ENCODE measurements at regions not wholly inside any gene's neighbourhood (a gene's known extent, or its start where the extent isn't known, plus 50 kb on each side); places are given as distances from the start of the nearest gene placed in this dataset.
"Not testable (repeated sequence)": the region's sequence is repeated elsewhere in the genome, so short reads cannot be mapped to it uniquely, and the experiment has no call there.

GRCh38 chr10:106296750-106297392, 867.6 kb downstream of the SORCS1 start:
- no peak for DNase-seq (ENCODE audit: low read depth)

DNA sequence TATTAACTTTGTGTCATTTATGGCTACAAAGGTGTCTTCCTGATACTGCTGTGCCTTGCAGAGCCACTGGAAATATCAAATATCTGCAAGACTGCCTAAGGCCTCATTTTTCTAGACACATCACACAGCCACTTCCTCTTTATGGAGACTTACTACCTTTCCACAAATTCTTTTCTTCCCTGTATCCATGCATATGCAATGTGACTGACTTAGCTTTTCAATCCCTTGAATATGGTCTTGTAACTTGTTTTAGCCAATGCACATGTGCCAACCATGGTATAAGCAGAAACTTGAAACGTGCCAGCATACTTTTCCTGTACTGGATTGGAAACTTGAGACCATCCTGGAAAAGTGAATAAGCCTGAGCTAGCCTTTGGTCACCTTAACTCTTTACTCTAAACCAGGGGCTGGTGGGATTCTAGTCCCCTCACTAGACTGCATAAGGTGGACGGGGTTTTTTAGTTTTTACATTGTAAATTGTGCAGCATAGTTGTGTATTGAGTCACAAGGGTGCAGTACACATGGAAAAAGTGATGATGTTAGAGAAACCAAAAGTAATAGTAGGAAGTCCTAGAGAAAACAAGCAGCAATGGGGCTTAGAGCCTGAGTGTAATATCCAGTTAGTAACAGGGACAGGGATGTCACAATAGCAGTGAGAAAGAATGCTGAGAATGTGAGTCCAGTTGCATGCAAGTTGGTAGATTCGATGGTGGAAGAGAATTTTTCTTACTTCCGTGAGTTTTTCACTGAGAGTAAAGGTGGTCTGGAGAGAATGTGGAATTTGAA, 879.5 kb downstream of the SORCS1 start:
- no peak for DNase-seq (ENCODE audit: low read depth)

DNA sequence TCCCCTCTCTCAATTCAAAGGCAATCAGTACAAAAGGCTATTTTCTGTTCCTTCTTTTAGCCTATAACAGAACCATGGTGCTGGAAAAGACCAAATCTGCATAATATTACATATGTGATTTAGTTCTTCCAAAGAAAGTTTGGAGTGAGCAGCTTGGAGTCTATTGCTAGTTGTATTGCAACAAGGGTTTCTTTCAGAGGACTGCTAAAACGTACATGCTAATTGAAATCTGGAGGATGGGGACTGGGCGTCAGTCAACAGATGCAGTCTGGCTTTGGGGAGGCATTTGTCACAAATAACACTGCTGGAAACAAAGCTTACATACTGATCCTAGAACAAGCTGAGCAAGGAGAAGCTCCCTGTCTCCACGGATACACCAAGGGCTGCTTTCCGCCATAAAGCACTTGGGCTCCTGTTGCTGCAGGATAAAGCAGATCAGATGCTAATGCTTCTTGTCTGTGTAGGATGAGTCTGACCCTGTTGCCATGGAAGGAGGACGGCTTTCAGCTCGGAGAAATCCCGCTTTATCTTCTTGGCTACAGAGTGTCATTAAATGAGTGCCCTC, 883.5 kb downstream of the SORCS1 start:
- DNase-seq (ENCODE audit: low read depth): no peak

DNA sequence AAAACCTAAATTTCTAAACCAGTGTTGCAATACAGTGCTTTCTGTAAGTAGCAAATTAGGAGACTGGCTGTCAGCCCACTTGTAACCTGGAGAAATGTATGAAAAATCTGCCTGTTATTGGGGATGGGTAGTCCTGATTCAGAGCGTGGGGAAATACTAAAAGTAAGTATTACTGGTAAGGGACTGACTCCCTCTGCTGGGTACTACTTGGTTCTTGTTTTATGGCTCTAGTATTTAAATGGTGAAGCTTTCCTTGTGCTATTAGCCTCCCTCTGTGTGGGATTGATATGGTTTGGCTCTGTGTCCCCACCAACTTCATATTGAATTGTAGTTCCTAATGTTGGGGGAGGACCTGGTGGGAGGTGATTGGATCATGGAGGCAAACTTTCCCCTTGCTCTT, 886.1 kb downstream of the SORCS1 start:
- DNase-seq (ENCODE audit: low read depth): no peak

DNA sequence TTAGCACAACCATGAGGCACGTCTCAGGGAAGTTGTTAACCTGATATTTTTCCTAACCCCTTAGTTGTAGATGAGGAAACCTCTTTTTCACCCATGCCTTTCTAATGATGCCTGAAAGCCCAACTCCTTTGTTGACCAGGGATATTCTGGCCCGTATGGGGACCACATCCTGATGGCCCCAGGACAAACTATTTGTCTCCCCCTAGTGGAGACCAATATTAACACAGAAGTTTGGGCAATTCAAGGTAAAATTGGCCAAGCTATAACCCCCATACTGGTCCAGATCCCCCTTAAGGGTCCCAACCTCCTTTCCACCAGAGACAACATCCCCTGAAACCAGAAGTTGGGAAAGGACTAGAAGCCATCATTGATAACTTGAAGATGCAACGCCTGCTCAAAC, 893.3 kb downstream of the SORCS1 start:
- no peak for DNase-seq (ENCODE audit: low read depth)

DNA sequence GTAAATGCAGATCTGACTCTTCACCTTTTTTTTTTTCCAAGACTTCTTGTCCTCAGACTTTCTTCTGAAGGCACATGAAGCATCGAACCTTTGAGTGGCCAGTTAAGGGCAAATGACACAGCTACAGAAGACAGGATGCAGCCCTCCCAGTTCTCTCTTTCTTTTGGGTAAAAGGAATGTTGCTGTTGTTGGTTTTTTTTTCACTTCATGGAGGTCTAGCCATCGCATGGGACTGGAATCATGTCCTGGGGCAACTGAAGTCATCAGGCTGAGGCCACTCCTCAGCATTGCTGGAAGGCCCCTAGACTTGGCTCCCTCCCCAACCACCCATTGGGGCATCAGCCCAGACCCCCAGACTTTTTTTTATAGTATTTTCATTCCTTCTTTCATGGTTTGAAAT, 896.5 kb downstream of the SORCS1 start:
- DNase-seq (ENCODE audit: low read depth): no peak

- no peak for DNase-seq (ENCODE audit: low read depth)
Measured at GRCh38 chr10:106267591-106267990, 896.9 kb downstream of the SORCS1 start.

DNA sequence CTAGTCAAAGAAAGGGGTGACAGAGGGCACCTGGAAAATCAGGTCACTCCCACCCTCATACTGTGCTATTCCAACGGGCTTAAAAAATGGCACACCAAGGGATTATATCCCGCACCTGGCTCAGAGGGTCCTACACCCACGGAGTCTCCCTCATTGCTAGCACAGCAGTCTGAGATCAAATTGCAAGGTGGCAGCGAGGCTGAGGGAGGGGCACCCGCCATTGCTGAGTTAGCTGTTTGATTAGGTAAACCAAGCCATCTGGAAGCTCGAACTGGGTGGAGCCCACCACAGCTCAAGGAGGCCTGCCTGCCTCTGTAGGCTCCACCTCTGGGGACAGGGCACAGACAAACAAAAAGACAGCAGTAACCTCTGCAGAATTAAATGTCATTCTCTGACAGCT, 907.1 kb downstream of the SORCS1 start:
- not testable (repeated sequence) for DNase-seq (ENCODE audit: low read depth)

- no peak for DNase-seq (ENCODE audit: low read depth)
Measured at GRCh38 chr10:106255111-106255678, 909.3 kb downstream of the SORCS1 start.

DNA sequence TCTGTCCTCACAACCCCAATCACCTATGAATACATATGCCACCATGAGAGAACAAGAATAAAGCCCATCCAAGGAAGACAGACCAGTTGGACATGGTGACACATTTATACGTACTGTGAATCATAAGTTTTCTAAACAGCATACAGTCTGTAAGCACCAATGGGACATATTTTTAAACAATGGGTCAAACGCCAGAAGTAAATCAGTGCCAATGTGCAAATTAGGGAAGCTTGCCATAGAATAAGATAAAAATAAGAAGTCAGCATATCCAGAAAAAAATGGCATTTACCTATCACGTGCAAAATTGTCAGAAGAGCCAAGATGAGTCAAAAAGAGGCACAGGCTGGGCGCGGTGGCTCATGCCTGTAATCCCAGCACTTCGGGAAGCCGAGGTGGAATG, 910.4 kb downstream of the SORCS1 start:
- no peak for DNase-seq (ENCODE audit: low read depth)

GRCh38 chr10:106252541-106252940, 912.0 kb downstream of the SORCS1 start:
- no peak for DNase-seq (ENCODE audit: low read depth)

DNA sequence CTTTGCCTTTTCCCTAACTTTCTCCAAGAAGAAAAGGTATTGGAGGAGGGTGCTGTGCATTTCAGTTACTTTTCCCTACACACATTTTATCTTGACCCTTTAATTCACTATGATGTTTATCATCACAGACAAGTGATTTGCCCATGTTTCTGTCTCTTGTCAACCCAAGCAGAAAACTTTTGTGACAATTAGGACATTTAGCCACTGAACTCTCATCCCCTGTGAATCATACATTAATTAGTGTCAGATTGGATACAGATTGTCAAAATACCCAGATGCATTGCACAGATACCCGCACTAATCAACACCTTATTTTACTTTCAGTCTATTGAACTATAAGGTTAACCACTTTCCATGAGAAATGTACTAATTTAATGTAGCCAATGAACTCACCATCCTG, 912.9 kb downstream of the SORCS1 start:
- no peak for DNase-seq (ENCODE audit: low read depth)

GRCh38 chr10:106242301-106242700, 922.2 kb downstream of the SORCS1 start:
- no peak for DNase-seq (ENCODE audit: low read depth)

GRCh38 chr10:106226828-106227227, 937.7 kb downstream of the SORCS1 start:
- DNase-seq (ENCODE audit: low read depth): no peak

DNA sequence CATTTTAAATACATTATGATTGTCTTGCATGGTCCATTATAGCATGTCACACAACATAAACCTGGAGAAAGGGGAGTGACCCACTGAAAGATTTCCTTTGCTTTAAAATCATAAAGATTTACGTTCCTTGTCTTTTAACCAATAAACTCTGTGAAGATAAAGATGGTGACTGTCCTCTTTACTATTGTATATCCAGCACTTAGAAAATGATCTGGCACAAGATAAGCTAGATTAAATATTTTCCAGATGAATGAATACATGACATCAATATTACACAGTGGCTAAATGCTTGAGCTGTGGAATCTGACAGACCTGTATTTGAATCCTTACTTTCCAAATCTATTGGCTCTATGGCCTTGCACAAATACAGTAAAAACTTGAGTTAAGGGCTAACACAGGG, 938.4 kb downstream of the SORCS1 start:
- DNase-seq (ENCODE audit: low read depth): no peak

DNA sequence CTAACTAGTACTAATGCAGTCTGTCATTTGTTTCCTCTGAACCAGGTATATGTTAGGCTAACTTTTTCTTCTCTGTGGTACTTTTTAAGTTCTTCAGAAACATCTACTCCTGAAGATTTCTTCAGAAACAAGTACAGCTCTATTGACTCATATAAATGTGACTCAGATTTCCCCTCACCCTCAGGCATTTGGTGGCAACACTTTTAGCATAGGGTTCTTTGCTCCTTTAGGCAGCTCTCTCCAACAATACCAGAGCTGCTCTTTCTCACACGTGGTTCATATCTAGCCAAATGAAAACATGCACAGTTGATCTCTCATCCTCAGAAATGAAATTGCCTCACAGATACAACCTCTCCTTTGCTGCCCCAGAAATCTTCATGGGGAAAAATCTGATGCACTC, 939.8 kb downstream of the SORCS1 start:
- DNase-seq (ENCODE audit: low read depth): no peak

DNA sequence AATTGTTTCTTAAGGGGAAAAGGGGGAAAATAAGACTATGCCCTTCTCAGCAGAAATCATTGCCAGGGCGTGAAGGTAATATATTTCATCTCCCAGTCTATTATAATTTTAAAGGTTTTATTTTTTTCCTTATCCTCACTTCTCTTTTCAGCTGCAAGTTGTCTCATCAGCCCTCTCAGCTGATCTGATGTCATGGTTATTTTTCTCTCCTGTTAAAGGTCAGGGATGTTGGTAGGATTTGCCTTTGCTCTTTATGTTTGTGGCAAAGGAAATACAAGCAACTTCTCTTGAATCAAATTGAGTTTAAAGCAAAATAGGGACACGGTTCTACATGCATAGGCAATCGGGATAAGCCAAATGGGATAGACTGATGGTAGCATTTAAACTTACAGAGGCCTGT, 946.9 kb downstream of the SORCS1 start:
- DNase-seq (ENCODE audit: low read depth): no peak

- DNase-seq (ENCODE audit: low read depth): no peak
Measured at GRCh38 chr10:106216085-106216484, 948.4 kb downstream of the SORCS1 start.

DNA sequence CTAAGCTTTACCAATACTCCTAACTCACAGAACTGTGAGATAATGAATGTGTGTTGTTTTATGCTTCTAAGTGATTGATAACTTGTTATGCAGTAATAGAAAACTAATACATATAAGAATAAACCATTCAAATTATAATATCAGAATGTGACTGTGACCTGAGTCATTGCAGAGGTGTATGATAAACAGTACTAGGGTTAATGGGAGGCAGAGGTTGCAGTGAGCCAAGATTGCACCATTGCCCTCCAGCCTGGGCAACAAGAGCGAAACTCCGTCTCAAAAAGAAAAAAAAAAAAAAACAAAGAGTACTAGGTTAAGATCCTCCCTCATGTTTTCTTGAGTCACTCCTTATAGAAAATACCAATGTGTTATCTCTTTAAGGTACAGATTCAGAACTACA, 950.3 kb downstream of the SORCS1 start:
- no peak for DNase-seq (ENCODE audit: low read depth)

- DNase-seq (ENCODE audit: low read depth): no peak
Measured at GRCh38 chr10:106213493-106213892, 951.0 kb downstream of the SORCS1 start.

DNA sequence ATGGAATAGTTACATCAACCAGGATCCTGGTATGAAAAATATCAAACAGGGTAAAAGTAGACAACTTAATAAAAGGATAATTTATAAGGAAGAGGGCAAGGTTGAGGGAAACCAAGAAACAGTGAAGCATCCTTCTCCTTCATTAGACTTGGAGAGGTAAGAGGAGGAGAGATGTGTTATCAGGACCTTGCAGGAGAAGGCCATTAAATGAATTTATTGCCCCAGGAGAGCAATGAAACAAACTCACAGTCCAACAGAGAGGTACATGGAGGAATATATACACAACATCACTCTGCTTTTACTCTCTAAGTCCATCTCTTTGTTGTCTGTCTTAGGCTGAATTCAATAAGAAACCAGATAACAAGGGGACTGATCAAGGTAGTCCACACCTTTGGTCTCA, 966.2 kb downstream of the SORCS1 start:
- no peak for DNase-seq (ENCODE audit: low read depth)

- DNase-seq (ENCODE audit: low read depth): no peak
Measured at GRCh38 chr10:106189292-106189691, 975.2 kb downstream of the SORCS1 start.

- DNase-seq (ENCODE audit: low read depth): no peak
Measured at GRCh38 chr10:106185951-106186350, 978.6 kb downstream of the SORCS1 start.
